K562 (cell line): ENCODE measurements at regions not wholly inside any gene's neighbourhood (a gene's known extent, or its start where the extent isn't known, plus 50 kb on each side); places are given as distances from the start of the nearest gene placed in this dataset.

Experiments used
- ATAC-seq: fragments of 200-7000 bp; cut with Tn5 transposase; 3 replicates; pipeline ENCODE4 v1.9.1; 2020; ENCODE audit warnings: moderate library complexity
- BruUV-seq: library from RNA; stranded (reverse); fragments of 400-500 nt; replicated peaks from 2 replicates; lab custom pipeline; 2021; lab: Mats Ljungman, UMichigan
- CTCF ChIA-PET: fragments of 300-600 bp; formaldehyde crosslinking; extraction: SDS; loops from one replicate; lab custom pipeline; 2021; ENCODE audit warnings: low intra/inter-chr PET ratio; lab: Yijun Ruan, JAX
- POLR2A ChIA-PET: fragments of 300-600, 350-650 bp; sonication (Branson Sonifier 250); formaldehyde crosslinking; extraction: SDS; loops from one replicate; lab custom pipeline; 2021; ENCODE audit warnings: antibody characterized with exemption, inconsistent platforms; lab: Yijun Ruan, JAX
- DNase-seq, 4 experiments: peaks; one replicate each; pipeline versions ENCODE4 v3.0.0 to v3.0.0-alpha.2; 2011 to 2018; ENCODE audit warnings: low spot score in 3 of 4, mixed read lengths in 3 of 4; ENCODE audit errors: extremely low read depth in 1 of 4
- FAIRE-seq: peaks from 2 replicates; lab custom pipeline; 2011; peaks lifted over from hg19 to GRCh38; lab: Jason Lieb, UNC
- H2AFZ ChIP-seq: 2 replicates; pipeline ENCODE4 v1.6.0; 2011; ENCODE audit warnings: low read depth, low read length, control low read depth, inconsistent platforms
- H3K27ac ChIP-seq: fragments of 200-600 bp; 3 replicates; pipeline ENCODE4 v1.8.0; 2011; ENCODE audit warnings: low read depth, mild to moderate bottlenecking, control low read depth, inconsistent platforms, low read length, moderate library complexity, mixed read lengths; ENCODE audit errors: extremely low read depth
- H3K27me3 ChIP-seq, 2 experiments: fragments of 300-600 bp in 1 of 2; 2 replicates in 1 of 2; 3 replicates in 1 of 2; pipeline versions ENCODE4 v1.6.0 to v1.8.0; 2011; ENCODE audit warnings: inconsistent platforms in 2 of 2, low read length in 2 of 2, mild to moderate bottlenecking in 1 of 2, mixed read lengths in 1 of 2, moderate library complexity in 1 of 2; ENCODE audit not compliant: control insufficient read depth in 2 of 2, insufficient read depth in 2 of 2
- H3K36me3 ChIP-seq: fragments of 300-600 bp; 3 replicates; pipeline ENCODE4 v1.8.0; 2011; ENCODE audit warnings: mild to moderate bottlenecking, low read length, inconsistent platforms; ENCODE audit not compliant: control insufficient read depth, insufficient read depth
- H3K4me1 ChIP-seq, 2 experiments: fragments of 200-600 bp in 1 of 2; replicated peaks in 1 of 2; 2 replicates in 1 of 2; 3 replicates in 1 of 2; pipeline versions ENCODE4 v1.5.1 to v1.8.0; 2011; ENCODE audit warnings: inconsistent platforms in 2 of 2, low read length in 2 of 2, mild to moderate bottlenecking in 1 of 2, mixed read lengths in 1 of 2, moderate library complexity in 1 of 2; ENCODE audit not compliant: control insufficient read depth in 2 of 2, insufficient read depth in 2 of 2
- H3K4me2 ChIP-seq: 2 replicates; pipeline ENCODE4 v1.6.1; 2011; ENCODE audit warnings: low read length, control low read depth, inconsistent platforms, mixed read lengths; ENCODE audit not compliant: insufficient read depth
- H3K4me3 ChIP-seq: fragments of 200-600 bp; sonication (generic), shearing (Covaris generic); 2 replicates; pipeline ENCODE4 v1.5.1; 2016; ENCODE audit warnings: control low read depth, inconsistent platforms
- H3K79me2 ChIP-seq: fragments of 200-600 bp; 3 replicates; pipeline ENCODE4 v1.8.0; 2011; ENCODE audit warnings: low read length, inconsistent platforms; ENCODE audit not compliant: control insufficient read depth, insufficient read depth
- H3K9ac ChIP-seq, 2 experiments: 2 replicates each; pipeline versions ENCODE4 v1.6.0 to v1.6.1; 2011; ENCODE audit warnings: low read depth in 2 of 2, low read length in 2 of 2, control low read depth in 1 of 2, inconsistent platforms in 1 of 2, mild to moderate bottlenecking in 1 of 2, mixed read lengths in 1 of 2; ENCODE audit not compliant: insufficient read depth in 1 of 2
- H3K9me1 ChIP-seq: one replicate; pipeline ENCODE4 v1.6.0; 2011; ENCODE audit warnings: inconsistent platforms, mild to moderate bottlenecking, low read length, moderate library complexity; ENCODE audit not compliant: control insufficient read depth, insufficient read depth
- H3K9me3 ChIP-seq: replicated peaks from 2 replicates; pipeline ENCODE4 v1.5.1; 2011; ENCODE audit warnings: low read depth, low read length, inconsistent platforms; ENCODE audit not compliant: control insufficient read depth, insufficient read depth
- H4K20me1 ChIP-seq: replicated peaks from 2 replicates; pipeline ENCODE4 v1.6.1; 2011; ENCODE audit warnings: low read length, inconsistent platforms, mixed read lengths; ENCODE audit not compliant: control insufficient read depth, insufficient read depth
- BRD4 ChIP-seq: fragments of 200-600 bp; sonication (generic); IDR thresholded peaks from 2 replicates; pipeline ENCODE4 v1.6.1; 2017; ENCODE audit warnings: inconsistent platforms
- C11orf30 ChIP-seq: fragments of 450-650 bp; IDR thresholded peaks from 2 replicates; pipeline ENCODE4 v1.6.1; 2016; ENCODE audit warnings: low read depth, mild to moderate bottlenecking
- CGGBP1 ChIP-seq: fragments of 250-450 bp; sonication (Bioruptor Pico); IDR thresholded peaks from 2 replicates; pipeline ENCODE4 v1.9.0; 2021; ENCODE audit warnings: mild to moderate bottlenecking
- CREM ChIP-seq: IDR thresholded peaks from 2 replicates; pipeline ENCODE4 v1.6.1; 2014; ENCODE audit warnings: antibody characterized with exemption, low read depth
- EZH2 ChIP-seq: IDR thresholded peaks from 2 replicates; pipeline ENCODE4 v1.6.1; 2012; ENCODE audit warnings: low read depth, mild to moderate bottlenecking, inconsistent platforms, low read length, borderline replicate concordance
- GTF2E2 ChIP-seq: fragments of 200-800 bp; sonication (Bioruptor generic); IDR thresholded peaks from 2 replicates; pipeline ENCODE4 v1.6.1; 2016; ENCODE audit warnings: missing genetic modification characterization, missing compliant biosample characterization
- HOXB6 ChIP-seq: fragments of 250-450 bp; sonication (Bioruptor Pico); IDR thresholded peaks from 2 replicates; pipeline ENCODE4 v1.5.1; 2022; ENCODE audit warnings: mild to moderate bottlenecking, borderline replicate concordance
- PHB2 ChIP-seq: fragments of 450-650 bp; IDR thresholded peaks from 2 replicates; pipeline ENCODE4 v1.6.1; 2017; ENCODE audit warnings: low read depth
- THAP12 ChIP-seq: fragments of 250-450 bp; sonication (Bioruptor Pico); IDR thresholded peaks from 2 replicates; pipeline ENCODE4 v1.9.0; 2021; ENCODE audit warnings: mild to moderate bottlenecking, inconsistent platforms
- ZC3H11A ChIP-seq: IDR thresholded peaks from 2 replicates; pipeline ENCODE4 v1.6.1; 2012; ENCODE audit warnings: low read depth, low read length, improper control_type of control experiment
- ZFP36 ChIP-seq: fragments of 150-350 bp; IDR thresholded peaks from 2 replicates; pipeline ENCODE4 v1.6.1; 2018; ENCODE audit warnings: low read length, low read depth; ENCODE audit not compliant: partially characterized antibody
- WGBS: fragments of 100-300 bp; shearing (Covaris generic); methylation state at CpG from one replicate; pipeline ENCODE4 v1.1.6; 2016; ENCODE audit warnings: low coverage, mixed read lengths; ENCODE audit not compliant: insufficient coverage; ENCODE audit errors: missing lambda C conversion rate; 5-methylcytosine and 5-hydroxymethylcytosine counted together
- in situ Hi-C: fragments of 300-500 bp; cut with MboI; formaldehyde crosslinking; loops from 4 replicates; pipeline ENCODE4 v1.15.0; 2018; ENCODE audit warnings: inconsistent platforms, mixed read lengths
- intact Hi-C: fragments of 100-400 bp; cut with micrococcal nuclease; formaldehyde crosslinking; loops from 2 replicates; pipeline ENCODE4 v1.14.2; 2022
- TF ChIP-seq, protein P1 (sequence below), 2 experiments: IDR thresholded peaks in 1 of 2; conservative IDR thresholded peaks in 1 of 2; 2 replicates each; pipeline ENCODE4 v1.6.1; 2016; ENCODE audit warnings: low read depth in 2 of 2, mild to moderate bottlenecking in 1 of 2, missing compliant biosample characterization in 1 of 2, missing genetic modification characterization in 1 of 2, moderate library complexity in 1 of 2

DNA sequence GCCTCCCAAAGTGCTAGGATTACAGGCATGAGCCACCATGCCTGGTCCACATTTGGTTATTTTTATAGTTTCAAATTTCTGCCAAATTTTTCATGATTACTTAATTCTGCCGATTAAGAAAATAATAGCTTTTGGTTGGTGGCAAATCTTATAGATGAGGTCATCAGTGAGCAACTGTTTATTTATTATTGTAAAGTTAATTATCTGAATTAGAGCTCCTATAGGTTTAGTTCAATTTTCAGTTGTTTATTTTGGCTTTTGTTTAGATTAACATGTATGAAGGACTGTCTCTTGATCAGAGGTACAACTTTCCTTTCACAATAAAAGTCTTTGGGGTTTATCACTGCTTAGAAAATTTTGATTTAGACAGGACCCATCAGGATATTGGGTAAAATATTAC is 262.2 kb downstream of the SLC7A11 start:
- Histone ChIP-seq H3K4me3 (no peak overlapping the region), H3K27me3 (no peaks in the 10 kb centered on the region), H4K20me1 (no peaks in the 10 kb centered on the region), H3K27ac (no peak overlapping the region), H3K4me2 (no peak overlapping the region), H2AFZ (no peak overlapping the region), H3K9me3 (no peaks in the 10 kb centered on the region), H3K4me1 (no peaks in the 10 kb centered on the region)
- in situ Hi-C loops = no loop called here
- FAIRE-seq = no peak
- TF ChIP-seq ZFP36 (no peak), GTF2E2 (tag) (no peak), C11orf30 (no peak), PHB2 (no peak), CGGBP1 (CRISPR knock-in tag) (no peak), HOXB6 (CRISPR knock-in tag) (no peak), EZH2 (no peak), CREM (no peak), ZC3H11A (no peak), BRD4 (no peak), THAP12 (no peak)
- TF ChIP-seq, protein P1, sequence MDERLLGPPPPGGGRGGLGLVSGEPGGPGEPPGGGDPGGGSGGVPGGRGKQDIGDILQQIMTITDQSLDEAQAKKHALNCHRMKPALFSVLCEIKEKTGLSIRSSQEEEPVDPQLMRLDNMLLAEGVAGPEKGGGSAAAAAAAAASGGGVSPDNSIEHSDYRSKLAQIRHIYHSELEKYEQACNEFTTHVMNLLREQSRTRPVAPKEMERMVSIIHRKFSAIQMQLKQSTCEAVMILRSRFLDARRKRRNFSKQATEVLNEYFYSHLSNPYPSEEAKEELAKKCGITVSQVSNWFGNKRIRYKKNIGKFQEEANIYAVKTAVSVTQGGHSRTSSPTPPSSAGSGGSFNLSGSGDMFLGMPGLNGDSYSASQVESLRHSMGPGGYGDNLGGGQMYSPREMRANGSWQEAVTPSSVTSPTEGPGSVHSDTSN (CRISPR knock-in tag; IDR thresholded peaks at IDR 0.05; ENCODE audit: low read depth) = no peak
- TF ChIP-seq, protein P1 (tag; conservative IDR thresholded peaks at IDR 0.05; ENCODE audit: low read depth) = no peak
- TF ChIP-seq, all 486 proteins: peak for 0
- Histone ChIP-seq H3K9me1 (no peaks in the 10 kb centered on the region), H3K79me2 (no peaks in the 10 kb centered on the region), H3K9ac (no peak overlapping the region), H3K36me3 (no peaks in the 10 kb centered on the region)
- DNase-seq (no peak), ATAC-seq (no peak)
- intact Hi-C loops = no loop called here
- CTCF ChIA-PET = no interaction called here
- 18% methylated on average over 1 of the region's 1 CpG for WGBS
- no TSS peak for BruUV-seq
- POLR2A ChIA-PET = no interaction called here
